Inferior parietal cortex (tissue), 1 donor: ENCODE measurements at regions not wholly inside any gene's neighbourhood (a gene's known extent, or its start where the extent isn't known, plus 50 kb on each side); places are given as distances from the start of the nearest gene placed in this dataset.
"Not testable (repeated sequence)": the region's sequence is repeated elsewhere in the genome, so short reads cannot be mapped to it uniquely, and the experiment has no call there.

Experiments
- DNase-seq: peaks from one replicate; pipeline ENCODE4 v3.0.0-alpha.2; 2016; ENCODE audit errors: extremely low spot score

DNA sequence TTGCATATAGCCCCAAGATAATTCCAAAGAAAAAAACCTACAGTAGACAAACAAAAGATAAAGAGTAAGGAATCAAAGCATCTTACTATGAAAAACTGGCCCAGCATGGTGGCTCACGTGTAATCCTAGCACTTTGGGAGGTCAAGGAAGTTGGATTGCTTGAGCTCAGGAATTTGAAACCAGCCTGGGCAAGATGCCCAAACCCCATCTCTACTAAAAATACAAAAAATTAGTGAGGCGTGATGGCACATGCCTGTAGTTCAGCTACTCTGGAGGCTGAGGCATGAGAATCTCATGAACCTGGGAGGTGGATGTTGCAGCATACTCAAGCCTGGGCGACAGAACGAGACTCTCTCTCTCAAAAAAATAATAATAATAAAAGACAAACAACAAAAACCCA is 764.7 kb upstream of the KIF2B start:
- no peak for DNase-seq

DNA sequence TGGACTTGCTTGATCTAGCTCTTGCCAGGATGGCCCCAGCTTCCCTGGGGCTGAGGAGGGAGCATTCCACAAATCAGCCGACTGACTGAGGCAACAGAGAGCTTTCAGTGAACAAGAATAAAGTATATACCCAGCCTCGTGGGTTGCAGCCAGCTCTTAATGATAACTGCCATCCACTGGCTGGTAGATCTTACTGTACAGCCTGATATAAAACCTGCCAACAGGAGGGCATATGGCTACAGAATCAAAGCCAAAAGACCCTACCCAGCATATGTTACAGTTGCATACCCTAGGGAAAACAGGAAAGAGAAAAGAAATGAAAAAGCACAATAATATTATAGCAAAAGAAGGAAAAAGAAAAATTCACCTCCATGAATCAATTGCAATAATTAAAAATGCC is 775.9 kb upstream of the KIF2B start:
- no peak for DNase-seq

DNA sequence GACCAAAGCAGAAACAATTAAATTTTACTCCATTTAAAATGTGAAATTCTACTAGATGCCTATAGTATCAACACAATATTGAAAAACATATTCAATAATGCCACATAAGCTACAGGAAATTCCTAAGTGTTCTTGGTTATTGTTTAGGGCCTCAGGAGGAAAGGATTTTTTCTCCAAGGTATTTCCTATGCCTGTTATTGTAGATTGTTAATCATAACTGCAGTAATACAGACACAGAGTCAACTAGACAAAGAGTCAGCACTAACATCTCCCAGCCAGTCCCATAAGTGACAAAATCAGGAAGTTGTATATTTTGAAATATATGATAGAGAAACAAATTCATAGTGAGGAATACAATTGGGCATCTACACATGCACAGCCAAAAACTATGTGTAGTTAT is 782.7 kb upstream of the KIF2B start:
- DNase-seq, result no peak

DNA sequence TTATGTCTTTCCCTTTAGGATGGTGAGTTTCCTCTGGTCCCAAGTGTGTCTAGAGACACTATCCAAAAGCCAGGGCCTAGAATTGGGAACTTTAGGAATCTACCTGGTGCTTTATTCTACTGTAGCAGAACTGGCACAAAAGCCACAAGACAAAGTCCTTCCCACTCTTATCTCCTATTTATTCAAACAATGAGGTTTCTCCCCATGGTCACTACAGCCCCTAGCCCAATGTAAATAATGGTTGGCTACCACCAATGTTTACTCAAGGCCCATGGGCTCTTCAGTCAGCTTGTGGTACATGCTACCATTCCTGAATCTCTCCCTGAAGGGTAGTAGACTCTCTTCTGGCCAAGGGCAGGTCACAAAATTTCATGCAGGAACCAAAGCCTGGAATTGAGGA is 789.4 kb upstream of the KIF2B start:
- DNase-seq, result no peak

DNA sequence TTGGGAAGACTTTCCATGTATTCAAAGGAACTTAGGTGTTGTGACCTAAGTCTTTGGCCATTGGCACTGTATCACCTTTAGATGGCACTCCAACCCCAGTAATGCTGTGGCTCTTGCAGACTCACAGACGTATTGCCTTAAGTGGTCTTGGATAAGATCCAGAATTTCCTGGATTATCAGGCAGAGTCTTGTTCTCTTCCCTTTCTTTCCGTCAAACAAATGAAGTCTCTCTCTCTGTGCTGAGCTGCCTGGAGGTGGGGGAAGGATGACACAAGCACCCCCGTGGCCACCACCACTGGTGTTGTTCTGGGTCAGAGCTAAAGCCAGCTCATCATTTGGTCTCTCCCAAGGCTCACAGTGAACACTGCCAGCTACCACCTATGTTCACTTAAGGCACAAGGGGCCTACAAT is 789.9 kb upstream of the KIF2B start:
- no peak for DNase-seq

DNA sequence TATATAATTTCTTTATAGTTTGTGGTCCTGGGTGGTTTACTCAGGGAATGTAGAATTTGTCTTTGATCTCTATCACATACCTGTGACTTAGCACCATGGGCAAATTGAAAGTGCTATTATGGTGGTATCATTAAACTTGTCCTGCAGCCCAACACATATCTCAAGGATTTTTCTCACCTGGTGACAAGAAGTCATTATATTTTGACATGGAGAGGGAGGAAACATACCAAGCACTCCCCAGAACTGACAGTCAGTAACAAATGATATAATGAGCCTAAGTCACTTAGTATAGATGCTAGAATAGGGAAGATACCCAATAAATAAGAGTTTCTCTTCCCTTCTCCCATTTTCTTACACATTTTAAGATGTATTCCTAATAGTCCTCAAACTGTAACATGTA is 805.5 kb upstream of the KIF2B start:
- no peak for DNase-seq

DNA sequence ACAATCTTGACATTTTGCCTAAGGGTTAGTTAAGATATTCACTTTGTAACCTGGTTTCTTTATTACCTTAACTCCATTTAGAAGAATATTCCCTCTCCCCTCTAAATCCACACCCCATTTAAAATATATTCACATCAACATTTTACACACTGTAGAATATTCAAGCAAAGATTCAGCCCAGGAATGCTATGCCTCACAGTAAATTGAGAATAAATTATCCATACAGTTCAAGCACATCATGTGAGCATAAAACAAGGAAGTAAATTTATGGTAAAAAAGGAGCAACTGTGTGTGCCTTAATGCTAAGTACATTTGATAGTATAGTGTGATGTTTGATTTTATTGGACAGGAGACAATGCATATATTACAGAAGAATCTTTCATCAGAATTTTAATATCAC is 806.6 kb upstream of the KIF2B start:
- DNase-seq, result no peak

DNA sequence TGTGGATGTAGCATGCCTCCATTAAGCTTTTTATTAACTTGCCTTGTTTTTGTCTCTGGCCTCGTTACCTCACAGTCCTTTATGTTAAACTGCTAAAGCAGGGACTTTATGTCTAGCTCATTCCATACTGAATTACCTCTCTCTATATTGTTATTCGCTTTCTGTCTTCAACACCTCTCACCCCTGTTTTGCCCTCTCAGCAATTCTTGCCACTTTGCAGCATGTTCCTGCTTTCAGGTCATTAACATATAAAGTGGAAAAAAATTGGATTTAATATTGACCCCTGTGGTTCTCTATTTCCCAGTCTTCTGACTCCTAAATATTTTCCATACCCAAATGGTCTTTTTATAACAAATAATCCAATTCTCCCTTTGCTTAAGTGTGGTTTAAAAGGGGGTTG is 810.4 kb upstream of the KIF2B start:
- no peak for DNase-seq

DNA sequence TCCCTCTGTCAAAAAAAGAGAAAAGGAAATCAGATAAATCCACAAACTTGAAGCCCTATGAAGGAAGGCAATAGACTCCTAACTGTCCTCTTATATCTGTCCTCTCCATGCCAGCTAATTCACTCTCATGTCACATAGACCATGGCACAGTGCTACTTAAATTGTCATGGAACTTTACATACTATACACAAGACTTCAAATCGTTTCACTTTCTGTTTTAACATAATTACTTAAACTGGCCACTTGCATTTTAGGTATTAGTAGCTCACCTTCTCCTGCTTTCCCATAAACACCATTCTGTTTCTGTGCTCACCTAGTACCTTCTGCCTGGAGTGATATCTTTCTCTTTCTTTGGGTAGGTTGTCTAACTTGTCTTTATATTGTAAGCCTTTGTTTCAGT is 816.7 kb upstream of the KIF2B start:
- DNase-seq, result no peak

DNA sequence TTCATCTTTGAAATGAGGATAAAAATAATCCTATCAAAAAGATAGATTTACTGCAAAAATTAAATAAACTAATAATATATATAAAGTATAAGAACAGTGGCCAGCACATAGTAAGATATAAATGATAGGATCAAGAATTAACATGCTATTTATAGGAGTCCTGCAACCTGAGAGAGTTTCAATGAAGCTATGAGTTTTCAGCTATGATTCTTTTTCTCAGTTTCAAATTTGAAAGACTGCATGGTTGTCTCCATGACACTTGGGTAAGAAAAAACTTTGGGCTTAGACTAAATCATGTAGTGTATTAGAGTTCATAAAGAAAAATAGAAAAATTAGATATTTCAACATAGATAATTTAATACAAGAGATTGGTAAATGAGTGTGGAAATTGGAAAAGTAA is 817.8 kb upstream of the KIF2B start:
- no peak for DNase-seq

DNA sequence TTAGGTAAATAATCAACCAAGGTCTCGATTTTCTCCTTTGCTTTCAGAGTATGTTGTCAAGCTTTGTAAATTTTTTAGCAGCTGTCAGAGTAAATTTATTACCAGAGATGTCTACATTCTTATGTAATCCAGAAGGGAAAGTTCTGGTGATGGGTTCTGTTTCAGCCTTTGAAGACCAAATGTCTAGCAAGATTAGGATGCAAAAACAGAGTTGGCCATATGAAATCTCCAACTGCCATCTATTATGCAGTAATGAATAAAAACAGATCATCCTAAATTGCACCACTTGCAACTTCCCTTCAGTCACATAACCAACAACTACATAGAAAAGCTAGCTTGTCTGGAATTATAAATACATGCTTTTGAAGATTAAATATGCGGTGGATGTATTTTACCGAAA is 826.8 kb upstream of the KIF2B start:
- no peak for DNase-seq

DNA sequence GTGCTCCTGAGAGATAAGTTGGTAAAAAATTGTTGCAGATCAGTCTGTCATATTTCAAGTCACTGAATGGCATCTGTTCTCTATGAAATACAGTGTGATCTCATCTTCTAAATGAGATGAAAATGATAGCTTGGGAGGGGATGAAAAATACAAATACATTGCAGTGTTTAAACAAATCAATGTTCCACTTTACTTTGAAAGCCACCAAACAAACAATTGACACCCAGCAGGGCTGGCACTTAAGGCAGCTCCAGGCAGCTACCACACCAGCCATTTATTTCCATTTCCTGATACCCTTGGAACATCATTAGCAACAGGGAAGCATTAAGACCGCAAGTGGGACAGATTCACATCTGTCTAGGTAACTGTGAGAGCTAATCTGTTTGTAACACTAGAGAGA is 827.6 kb upstream of the KIF2B start:
- DNase-seq, result no peak

DNA sequence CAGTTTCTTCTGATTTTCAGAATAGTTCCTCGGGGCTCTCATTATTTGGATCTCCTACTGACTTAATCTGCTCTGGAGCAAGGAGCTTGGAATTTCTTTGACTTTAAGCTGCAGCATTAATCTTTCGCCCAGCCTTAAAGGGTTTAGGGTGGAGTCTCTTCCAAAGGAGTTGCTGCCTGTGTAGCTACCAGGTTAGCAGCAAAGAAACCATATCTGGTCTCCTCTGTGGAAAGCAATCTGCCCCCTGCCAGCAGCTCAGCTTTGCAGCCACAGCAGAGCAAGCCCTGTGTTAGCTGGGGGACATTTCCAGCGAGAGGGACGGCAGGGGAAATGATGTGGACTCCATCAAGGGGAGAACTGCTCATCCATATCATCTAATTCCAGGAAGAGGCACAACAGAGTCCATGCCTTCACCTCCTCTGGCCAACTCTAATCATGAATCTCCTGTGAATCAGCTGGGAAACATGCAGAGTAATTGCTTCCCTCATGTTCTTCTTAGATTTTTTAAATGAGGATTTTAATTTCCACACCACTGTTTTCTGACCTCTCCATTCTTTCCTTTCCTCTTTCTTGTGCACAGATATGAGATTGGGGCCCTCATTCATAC is 827.6 kb upstream of the CA10 start:
- no peak for DNase-seq

DNA sequence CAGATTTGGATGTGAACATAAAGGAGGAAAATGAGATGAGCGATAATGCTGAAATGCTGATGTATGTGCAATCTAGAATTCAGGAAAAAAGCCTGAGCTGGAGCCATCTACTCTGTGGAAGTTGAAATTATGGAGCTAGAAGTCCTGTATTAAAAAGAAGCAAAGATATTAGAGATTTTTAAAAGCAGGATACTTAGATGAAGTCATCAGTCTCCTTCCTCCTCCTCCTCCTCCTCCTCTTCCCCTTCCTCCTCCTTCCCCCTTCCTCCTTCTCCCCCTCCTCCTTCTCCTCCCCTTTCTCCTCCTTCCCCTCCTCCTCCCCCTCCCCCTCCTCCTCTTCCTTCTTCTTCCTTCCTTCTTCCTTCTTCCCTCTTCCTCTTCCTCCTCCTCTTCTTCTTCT is 823.8 kb upstream of the CA10 start:
- no peak for DNase-seq

DNA sequence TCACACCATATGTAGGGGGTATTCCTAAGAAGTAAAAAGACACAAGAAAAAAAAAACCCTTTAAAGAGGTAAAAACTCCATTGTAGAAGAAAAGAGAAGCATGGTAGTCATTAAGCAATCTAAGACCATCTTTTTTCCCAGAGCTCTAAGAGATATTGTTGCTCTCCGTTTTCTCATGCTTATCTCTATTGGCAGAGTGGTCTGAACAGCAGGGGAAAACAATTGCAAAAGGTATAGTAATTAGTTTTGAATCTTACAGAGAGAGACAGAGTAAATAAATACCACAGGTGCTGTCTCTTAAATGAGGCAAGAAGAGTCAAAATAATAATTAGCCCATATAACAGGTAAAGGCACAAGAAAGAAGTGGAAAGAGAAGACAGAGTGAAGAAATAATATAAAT is 821.4 kb upstream of the CA10 start:
- DNase-seq, result no peak

DNA sequence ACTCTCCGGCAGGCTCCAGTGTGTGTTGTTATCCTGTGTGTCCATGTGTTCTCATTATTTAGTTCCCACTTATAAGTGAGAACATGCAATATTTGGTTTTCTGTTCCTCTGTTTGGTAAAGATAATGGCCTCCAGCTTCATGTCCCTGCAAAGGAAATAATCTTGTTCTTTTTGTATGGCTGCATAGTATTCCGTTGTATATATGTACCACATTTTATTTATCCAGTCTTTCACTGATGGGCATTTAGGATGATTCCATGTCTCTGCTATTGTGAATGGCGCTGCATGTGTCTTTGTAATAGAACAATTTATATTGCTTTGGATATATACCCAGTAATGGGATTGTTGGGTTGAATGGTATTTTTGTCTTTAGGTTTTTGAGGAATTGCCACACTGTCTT is 807.3 kb upstream of the CA10 start:
- no peak for DNase-seq

DNA sequence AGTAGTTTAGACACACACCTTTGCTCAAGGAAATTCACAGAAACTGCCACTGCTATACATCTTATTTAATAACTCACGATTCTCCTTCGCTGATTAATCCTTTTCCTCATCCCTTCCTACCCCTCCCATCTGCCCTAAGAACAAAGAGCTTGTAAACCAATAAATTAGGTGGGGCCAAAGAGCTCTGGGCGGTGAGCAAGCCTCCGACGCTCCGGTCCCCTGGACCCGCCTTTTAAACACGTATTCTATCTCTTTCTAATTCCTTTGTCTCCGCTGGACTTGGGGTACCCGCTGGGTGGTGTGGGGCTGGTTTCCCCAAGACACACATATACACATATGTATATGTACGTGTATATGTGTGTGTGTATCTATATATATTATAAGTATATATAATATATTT is 803.2 kb upstream of the CA10 start:
- DNase-seq, result not testable (repeated sequence)

DNA sequence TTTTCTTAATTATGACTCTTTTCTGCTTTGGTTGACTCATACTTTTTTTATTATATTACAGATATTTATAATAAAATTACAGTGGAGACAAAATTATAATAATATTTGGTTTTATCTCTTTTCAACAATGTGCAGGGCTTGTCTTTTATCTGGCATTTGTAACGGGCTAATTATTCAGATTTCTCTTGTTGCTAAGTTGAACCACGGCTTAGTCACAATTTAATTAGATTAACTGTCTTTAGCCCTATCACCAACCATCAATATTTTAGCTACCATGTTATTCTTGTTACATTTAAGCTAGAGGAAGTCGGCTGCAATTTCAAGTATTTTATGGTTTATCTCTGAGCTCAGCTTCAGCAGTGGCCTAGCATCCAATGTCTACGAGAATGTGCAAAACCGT is 798.9 kb upstream of the CA10 start:
- no peak for DNase-seq

DNA sequence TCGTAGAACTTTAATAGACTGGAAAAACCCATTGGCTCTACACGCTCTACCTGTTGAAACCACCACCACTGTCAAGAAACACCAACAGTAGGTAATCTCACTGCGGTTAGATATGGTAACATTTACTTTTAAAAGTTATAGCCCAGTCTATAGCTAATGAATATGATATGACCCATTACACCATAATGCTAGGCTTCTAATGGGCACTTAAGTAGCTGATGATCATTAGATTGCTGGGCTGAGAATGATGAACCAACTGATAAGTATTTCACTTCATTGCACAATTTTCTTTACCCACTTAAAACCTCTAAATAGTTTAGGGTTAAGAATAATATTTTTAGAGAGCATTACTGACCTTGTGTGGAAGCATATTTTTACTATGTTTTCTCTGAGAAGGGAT is 788.9 kb upstream of the CA10 start:
- no peak for DNase-seq

DNA sequence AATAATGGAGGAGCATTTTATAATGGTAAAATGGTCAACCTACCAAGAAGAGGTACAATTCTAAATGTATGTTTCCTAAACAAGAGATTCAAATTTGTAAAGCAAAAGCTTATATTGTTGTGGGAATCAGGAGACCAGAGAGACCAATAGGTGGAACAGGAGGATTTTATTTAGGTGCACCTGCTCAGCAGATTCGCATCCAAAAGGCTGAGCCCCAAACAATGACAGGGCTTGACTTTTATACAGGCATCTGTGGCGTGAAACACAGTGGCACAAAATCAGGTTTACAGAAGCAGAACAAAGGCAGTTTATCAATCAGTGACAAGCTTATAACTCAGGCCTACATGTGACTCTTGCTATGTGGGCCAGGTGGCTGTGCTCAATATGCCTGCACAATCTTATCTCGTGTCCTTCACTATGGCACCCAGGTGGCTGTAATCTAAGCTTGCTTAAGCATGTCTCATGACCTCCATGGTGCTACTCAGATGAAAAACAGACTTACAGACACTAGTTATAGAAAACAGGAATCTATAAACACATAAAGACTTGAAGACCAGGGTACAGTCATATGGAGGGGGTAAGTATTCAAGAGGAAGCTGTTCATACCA is 780.2 kb upstream of the CA10 start:
- DNase-seq, result no peak

DNA sequence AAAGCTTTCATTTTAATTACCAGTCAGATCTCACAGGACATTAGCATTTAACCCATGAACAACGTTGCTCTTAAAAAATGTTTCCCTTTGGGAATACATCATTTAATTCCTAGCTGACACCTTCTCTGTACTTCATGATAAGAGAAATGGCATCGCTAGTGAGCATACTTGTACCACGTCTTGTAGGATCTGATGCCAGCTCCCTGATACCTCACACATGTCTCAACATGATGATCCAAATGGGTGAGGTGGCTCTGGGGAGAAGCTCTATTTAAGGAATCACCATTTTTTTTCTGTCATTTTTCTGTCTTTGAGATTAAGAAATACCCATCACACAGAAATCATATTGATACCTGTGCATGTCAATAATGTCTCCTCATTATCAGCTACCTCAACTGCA is 772.1 kb upstream of the CA10 start:
- DNase-seq, result no peak

DNA sequence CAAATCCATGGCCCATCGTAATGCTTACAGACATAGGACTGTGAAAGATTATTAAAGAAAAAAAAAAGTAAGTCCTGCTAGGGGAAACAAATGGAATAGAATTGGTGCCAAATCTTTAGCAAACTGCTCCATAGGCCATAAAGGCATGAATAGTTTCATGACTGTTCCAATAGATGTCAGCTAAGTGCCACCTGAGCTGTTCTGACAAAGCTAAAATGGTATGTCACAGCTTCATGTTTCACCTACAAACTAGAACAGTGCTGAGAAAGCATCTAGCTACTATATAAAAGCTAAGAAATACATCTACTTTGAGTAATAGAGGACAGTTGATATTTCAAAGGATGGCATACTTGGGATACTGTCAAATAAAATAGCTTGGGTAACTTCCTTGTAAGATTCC is 771.6 kb upstream of the CA10 start:
- no peak for DNase-seq

DNA sequence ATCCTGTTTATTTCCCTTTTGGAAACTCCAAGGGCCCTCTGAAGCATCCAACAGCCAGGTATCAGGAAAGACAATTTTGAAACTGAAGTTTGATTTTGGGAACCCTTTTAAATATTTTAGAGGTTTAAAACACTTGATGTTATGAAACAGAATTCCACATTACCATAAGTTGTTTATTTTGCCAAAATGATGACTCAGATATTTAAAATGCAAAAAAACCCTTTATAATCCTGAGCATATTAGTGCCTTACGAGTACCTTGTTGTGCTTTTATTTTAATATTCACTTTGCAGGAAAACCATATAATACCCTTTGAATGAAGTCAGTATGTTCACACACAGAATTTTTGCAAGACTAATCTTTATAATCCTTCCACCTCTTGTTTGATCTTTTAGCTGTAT is 765.1 kb upstream of the CA10 start:
- DNase-seq, result no peak

DNA sequence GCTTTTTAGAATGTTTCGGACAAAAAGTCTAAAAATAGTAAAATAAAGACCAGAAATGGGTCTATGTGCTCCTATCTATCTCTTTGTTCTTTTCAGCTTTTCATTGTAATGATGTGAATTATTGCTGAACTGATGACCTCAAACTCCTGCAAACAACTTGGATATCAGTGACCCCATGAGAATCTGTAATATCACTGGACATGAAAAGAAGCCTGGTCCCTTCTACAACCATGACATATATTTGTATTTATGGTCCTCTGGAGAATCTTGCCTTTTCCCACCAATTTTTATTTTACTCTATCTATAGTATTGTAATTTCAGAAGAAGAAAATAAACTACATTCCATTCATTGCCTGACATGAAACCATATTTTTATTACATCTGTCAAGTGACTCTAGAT is 740.7 kb upstream of the CA10 start:
- no peak for DNase-seq
